GM12878 (cell line): ENCODE measurements at regions not wholly inside any gene's neighbourhood (a gene's known extent, or its start where the extent isn't known, plus 50 kb on each side); places are given as distances from the start of the nearest gene placed in this dataset.

Source experiments
- RAD21 ChIP-seq: IDR thresholded peaks from 2 replicates; pipeline ENCODE4 v1.6.1; 2011; ENCODE audit warnings: mild to moderate bottlenecking, low read depth, low read length, moderate library complexity; ENCODE audit not compliant: insufficient read depth
- SIN3A ChIP-seq: IDR thresholded peaks from 2 replicates; pipeline ENCODE4 v1.6.1; 2012; ENCODE audit warnings: low read depth, low read length, improper control_type of control experiment
- TF ChIP-seq, protein P1 (sequence below): IDR thresholded peaks from 2 replicates; pipeline ENCODE4 v1.6.1; 2011; ENCODE audit warnings: mild to moderate bottlenecking, low read depth, low read length, moderate library complexity; ENCODE audit not compliant: insufficient replicate concordance
- TF ChIP-seq, protein P2 (sequence below), 3 experiments: IDR thresholded peaks in 2 of 3; conservative IDR thresholded peaks in 1 of 3; 2 replicates each; pipeline ENCODE4 v1.5.1; 2011; ENCODE audit warnings: low read depth in 3 of 3, low read length in 3 of 3, mild to moderate bottlenecking in 3 of 3, control low read depth in 2 of 3, moderate library complexity in 2 of 3, inconsistent platforms in 1 of 3, mixed read lengths in 1 of 3; ENCODE audit not compliant: control insufficient read depth in 2 of 3, insufficient read depth in 1 of 3; ENCODE audit errors: extremely low read depth in 1 of 3
- TF ChIP-seq, protein P3 (sequence below): fragments of 450-650 bp; IDR thresholded peaks from 2 replicates; pipeline ENCODE4 v1.6.1; 2017; ENCODE audit warnings: mild to moderate bottlenecking, moderate library complexity

DNA sequence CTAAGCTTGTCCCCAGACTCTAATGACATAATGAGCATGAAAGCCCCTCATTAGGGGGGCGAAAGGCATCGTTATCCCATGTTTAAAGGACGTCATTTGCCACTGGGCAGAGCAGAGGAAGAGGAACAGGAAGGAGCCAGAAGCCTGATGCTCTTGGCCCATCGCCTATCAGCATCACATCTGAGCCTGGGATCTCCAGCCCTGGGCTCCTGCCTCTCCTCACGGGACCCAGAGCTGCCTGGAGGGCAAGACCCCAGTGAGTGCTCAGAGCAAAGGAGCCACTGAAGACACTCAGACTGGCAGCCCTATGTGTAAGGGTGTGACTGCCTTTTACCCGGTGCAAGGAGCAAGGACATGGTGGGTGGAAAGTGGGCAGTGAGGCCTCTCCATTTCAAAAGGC, 115.0 kb upstream of the ZNF507 start:
- TF ChIP-seq, protein P1, sequence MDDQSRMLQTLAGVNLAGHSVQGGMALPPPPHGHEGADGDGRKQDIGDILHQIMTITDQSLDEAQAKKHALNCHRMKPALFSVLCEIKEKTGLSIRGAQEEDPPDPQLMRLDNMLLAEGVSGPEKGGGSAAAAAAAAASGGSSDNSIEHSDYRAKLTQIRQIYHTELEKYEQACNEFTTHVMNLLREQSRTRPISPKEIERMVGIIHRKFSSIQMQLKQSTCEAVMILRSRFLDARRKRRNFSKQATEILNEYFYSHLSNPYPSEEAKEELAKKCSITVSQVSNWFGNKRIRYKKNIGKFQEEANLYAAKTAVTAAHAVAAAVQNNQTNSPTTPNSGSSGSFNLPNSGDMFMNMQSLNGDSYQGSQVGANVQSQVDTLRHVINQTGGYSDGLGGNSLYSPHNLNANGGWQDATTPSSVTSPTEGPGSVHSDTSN = no peak
- TF ChIP-seq SIN3A = no peak
- no peak for TF ChIP-seq RAD21
- TF ChIP-seq, protein P2, sequence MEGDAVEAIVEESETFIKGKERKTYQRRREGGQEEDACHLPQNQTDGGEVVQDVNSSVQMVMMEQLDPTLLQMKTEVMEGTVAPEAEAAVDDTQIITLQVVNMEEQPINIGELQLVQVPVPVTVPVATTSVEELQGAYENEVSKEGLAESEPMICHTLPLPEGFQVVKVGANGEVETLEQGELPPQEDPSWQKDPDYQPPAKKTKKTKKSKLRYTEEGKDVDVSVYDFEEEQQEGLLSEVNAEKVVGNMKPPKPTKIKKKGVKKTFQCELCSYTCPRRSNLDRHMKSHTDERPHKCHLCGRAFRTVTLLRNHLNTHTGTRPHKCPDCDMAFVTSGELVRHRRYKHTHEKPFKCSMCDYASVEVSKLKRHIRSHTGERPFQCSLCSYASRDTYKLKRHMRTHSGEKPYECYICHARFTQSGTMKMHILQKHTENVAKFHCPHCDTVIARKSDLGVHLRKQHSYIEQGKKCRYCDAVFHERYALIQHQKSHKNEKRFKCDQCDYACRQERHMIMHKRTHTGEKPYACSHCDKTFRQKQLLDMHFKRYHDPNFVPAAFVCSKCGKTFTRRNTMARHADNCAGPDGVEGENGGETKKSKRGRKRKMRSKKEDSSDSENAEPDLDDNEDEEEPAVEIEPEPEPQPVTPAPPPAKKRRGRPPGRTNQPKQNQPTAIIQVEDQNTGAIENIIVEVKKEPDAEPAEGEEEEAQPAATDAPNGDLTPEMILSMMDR (IDR thresholded peaks at IDR 0.05 in 2 of 3, conservative IDR thresholded peaks at IDR 0.05 in 1 of 3; ENCODE audit: control insufficient read depth in 2 of 3, extremely low read depth in 1 of 3, insufficient read depth in 1 of 3, low read depth in 3 of 3, low read length in 3 of 3) = no peak
- TF ChIP-seq, protein P3, sequence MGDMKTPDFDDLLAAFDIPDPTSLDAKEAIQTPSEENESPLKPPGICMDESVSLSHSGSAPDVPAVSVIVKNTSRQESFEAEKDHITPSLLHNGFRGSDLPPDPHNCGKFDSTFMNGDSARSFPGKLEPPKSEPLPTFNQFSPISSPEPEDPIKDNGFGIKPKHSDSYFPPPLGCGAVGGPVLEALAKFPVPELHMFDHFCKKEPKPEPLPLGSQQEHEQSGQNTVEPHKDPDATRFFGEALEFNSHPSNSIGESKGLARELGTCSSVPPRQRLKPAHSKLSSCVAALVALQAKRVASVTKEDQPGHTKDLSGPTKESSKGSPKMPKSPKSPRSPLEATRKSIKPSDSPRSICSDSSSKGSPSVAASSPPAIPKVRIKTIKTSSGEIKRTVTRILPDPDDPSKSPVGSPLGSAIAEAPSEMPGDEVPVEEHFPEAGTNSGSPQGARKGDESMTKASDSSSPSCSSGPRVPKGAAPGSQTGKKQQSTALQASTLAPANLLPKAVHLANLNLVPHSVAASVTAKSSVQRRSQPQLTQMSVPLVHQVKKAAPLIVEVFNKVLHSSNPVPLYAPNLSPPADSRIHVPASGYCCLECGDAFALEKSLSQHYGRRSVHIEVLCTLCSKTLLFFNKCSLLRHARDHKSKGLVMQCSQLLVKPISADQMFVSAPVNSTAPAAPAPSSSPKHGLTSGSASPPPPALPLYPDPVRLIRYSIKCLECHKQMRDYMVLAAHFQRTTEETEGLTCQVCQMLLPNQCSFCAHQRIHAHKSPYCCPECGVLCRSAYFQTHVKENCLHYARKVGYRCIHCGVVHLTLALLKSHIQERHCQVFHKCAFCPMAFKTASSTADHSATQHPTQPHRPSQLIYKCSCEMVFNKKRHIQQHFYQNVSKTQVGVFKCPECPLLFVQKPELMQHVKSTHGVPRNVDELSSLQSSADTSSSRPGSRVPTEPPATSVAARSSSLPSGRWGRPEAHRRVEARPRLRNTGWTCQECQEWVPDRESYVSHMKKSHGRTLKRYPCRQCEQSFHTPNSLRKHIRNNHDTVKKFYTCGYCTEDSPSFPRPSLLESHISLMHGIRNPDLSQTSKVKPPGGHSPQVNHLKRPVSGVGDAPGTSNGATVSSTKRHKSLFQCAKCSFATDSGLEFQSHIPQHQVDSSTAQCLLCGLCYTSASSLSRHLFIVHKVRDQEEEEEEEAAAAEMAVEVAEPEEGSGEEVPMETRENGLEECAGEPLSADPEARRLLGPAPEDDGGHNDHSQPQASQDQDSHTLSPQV = no peak
